Endothelial cell of umbilical vein (primary cell): ENCODE measurements at regions not wholly inside any gene's neighbourhood (a gene's known extent, or its start where the extent isn't known, plus 50 kb on each side); places are given as distances from the start of the nearest gene placed in this dataset.

Experiments
- BruUV-seq: library from RNA; stranded (reverse); fragments of 400-500 nt; replicated peaks from 2 replicates; lab custom pipeline; 2021; lab: Mats Ljungman, UMichigan
- CTCF ChIA-PET: fragments of 300-600, 350-600 bp; sonication (Branson Sonifier 250); formaldehyde crosslinking; loops from one replicate; lab custom pipeline; 2021; ENCODE audit warnings: antibody characterized with exemption, inconsistent platforms; lab: Charles Lee
- POLR2A ChIA-PET: fragments of 300-600, 350-600 bp; sonication (Branson Sonifier 250); formaldehyde crosslinking; loops from one replicate; lab custom pipeline; 2021; ENCODE audit warnings: antibody characterized with exemption, inconsistent platforms; lab: Charles Lee
- DNase-seq: peaks from one replicate; pipeline ENCODE4 v3.0.0-alpha.2; 2011; ENCODE audit warnings: low read depth, low spot score
- FAIRE-seq: peaks from 2 replicates; lab custom pipeline; 2011; peaks lifted over from hg19 to GRCh38; lab: Jason Lieb, UNC
- H2AFZ ChIP-seq: 2 replicates; pipeline ENCODE4 v1.6.0; 2012; ENCODE audit warnings: low read depth, low read length, control low read depth, inconsistent platforms
- H3K27ac ChIP-seq: 2 replicates; pipeline ENCODE4 v1.5.1; 2011; ENCODE audit warnings: low read depth, mild to moderate bottlenecking, control low read depth, low read length, moderate library complexity; ENCODE audit not compliant: insufficient read depth
- H3K27me3 ChIP-seq, 2 experiments: 2 replicates each; pipeline versions ENCODE4 v1.6.0 to v1.6.1; 2011; ENCODE audit warnings: low read length in 2 of 2, mixed read lengths in 1 of 2; ENCODE audit not compliant: control insufficient read depth in 2 of 2, insufficient read depth in 2 of 2
- H3K36me3 ChIP-seq, 2 experiments: 2 replicates in 1 of 2; 3 replicates in 1 of 2; pipeline ENCODE4 v1.5.1; 2011; ENCODE audit warnings: low read length in 2 of 2, mild to moderate bottlenecking in 1 of 2, moderate library complexity in 1 of 2; ENCODE audit not compliant: control insufficient read depth in 2 of 2, insufficient read depth in 2 of 2; ENCODE audit errors: extremely low read depth in 1 of 2
- H3K4me1 ChIP-seq: 3 replicates; pipeline ENCODE4 v1.5.1; 2011; ENCODE audit warnings: mild to moderate bottlenecking, low read length; ENCODE audit not compliant: control insufficient read depth, insufficient read depth; ENCODE audit errors: extremely low read depth
- H3K4me2 ChIP-seq: 2 replicates; pipeline ENCODE4 v1.6.1; 2011; ENCODE audit warnings: low read length, control low read depth, mixed read lengths; ENCODE audit not compliant: insufficient read depth
- H3K4me3 ChIP-seq, 3 experiments: fragments of 200-600 bp in 1 of 3; sonication (generic), shearing (Covaris generic) in 1 of 3; replicated peaks in 1 of 3; 2 replicates each; pipeline ENCODE4 v1.5.1; 2011 to 2016; ENCODE audit warnings: control low read depth in 3 of 3, low read length in 3 of 3, mild to moderate bottlenecking in 2 of 3, inconsistent platforms in 1 of 3, low read depth in 1 of 3, moderate library complexity in 1 of 3; ENCODE audit not compliant: insufficient read depth in 1 of 3
- H3K79me2 ChIP-seq: 2 replicates; pipeline ENCODE4 v1.6.0; 2012; ENCODE audit warnings: low read length, inconsistent platforms; ENCODE audit not compliant: control insufficient read depth, insufficient read depth
- H3K9ac ChIP-seq: replicated peaks from 2 replicates; pipeline ENCODE3; 2011; ENCODE audit warnings: low read length, control low read depth; ENCODE audit not compliant: insufficient read depth; ENCODE audit errors: extremely low read depth
- H3K9me1 ChIP-seq: replicated peaks from 3 replicates; pipeline ENCODE4 v1.6.0; 2011; ENCODE audit warnings: mild to moderate bottlenecking, low read length; ENCODE audit not compliant: control insufficient read depth, insufficient read depth; ENCODE audit errors: extremely low read depth
- H3K9me3 ChIP-seq: replicated peaks from 2 replicates; pipeline ENCODE4 v1.5.1; 2012; ENCODE audit warnings: low read length, inconsistent platforms; ENCODE audit not compliant: control insufficient read depth, insufficient read depth
- H4K20me1 ChIP-seq: replicated peaks from 2 replicates; pipeline ENCODE3; 2011; ENCODE audit warnings: mild to moderate bottlenecking, low read length; ENCODE audit not compliant: control insufficient read depth, insufficient read depth; ENCODE audit errors: extremely low read depth
- CTCF ChIP-seq, 2 donors: IDR thresholded peaks; 1 replicate in 1 of 2; 2 replicates in 1 of 2; pipeline ENCODE4 v1.5.1; 2011; ENCODE audit warnings: low read length in 2 of 2, mild to moderate bottlenecking in 2 of 2, moderate library complexity in 2 of 2, control low read depth in 1 of 2, inconsistent platforms in 1 of 2, low read depth in 1 of 2; ENCODE audit not compliant: insufficient read depth in 1 of 2; ENCODE audit errors: extremely low read depth in 1 of 2
- EZH2 ChIP-seq: IDR thresholded peaks from 2 replicates; pipeline ENCODE4 v1.6.1; 2012; ENCODE audit warnings: borderline replicate concordance, low read depth, mild to moderate bottlenecking, moderate library complexity, low read length, inconsistent platforms; ENCODE audit not compliant: severe bottlenecking
- GATA2 ChIP-seq: IDR thresholded peaks from 2 replicates; pipeline ENCODE4 v1.7.0; 2011; ENCODE audit warnings: low read depth, mild to moderate bottlenecking, moderate library complexity, mixed read lengths, low read length; ENCODE audit not compliant: insufficient read length, insufficient read depth
- JUN ChIP-seq: IDR thresholded peaks from 2 replicates; pipeline ENCODE4 v1.6.1; 2011; ENCODE audit warnings: borderline replicate concordance, low read depth; ENCODE audit not compliant: insufficient read length, insufficient read depth
- POLR2A ChIP-seq: IDR thresholded peaks from 2 replicates; pipeline ENCODE4 v1.6.1; 2012; ENCODE audit warnings: low read depth, mild to moderate bottlenecking, control low read depth, low read length
- POLR2AphosphoS5 ChIP-seq: IDR thresholded peaks from 2 replicates; pipeline ENCODE4 v1.6.1; 2012; ENCODE audit warnings: low read depth, mild to moderate bottlenecking, control low read depth, low read length, moderate library complexity; ENCODE audit not compliant: insufficient read depth
- dilution Hi-C: fragments of 300-500 bp; cut with MboI; formaldehyde crosslinking; loops from one replicate; pipeline ENCODE4 v1.15.0; 2019; ENCODE audit warnings: low sequenced_read_pairs; ENCODE audit not compliant: extremely low pct_ligation_motif_present
- intact Hi-C: fragments of 100-400 bp; cut with micrococcal nuclease; formaldehyde crosslinking; loops from one replicate; pipeline ENCODE4 v1.10.0; 2022
- TF ChIP-seq, protein P1 (sequence below): IDR thresholded peaks from 2 replicates; pipeline ENCODE4 v1.6.1; 2011; ENCODE audit not compliant: insufficient read depth, insufficient read length

GRCh38 chr2:174688079-174688478 is 76.2 kb downstream of the CHRNA1 start:
- Histone ChIP-seq H3K9me1 (no peaks in the 10 kb centered on the region), H3K27me3 (peaks cover 3 to 10% of the 10 kb centered on the region in 2 experiments), H3K27ac (no peak overlapping the region), H4K20me1 (no peaks in the 10 kb centered on the region), H2AFZ (no peak overlapping the region), H3K79me2 (no peaks in the 10 kb centered on the region), H3K9me3 (no peaks in the 10 kb centered on the region), H3K4me3 (no peak overlapping the region), H3K4me2 (no peak overlapping the region), H3K4me1 (peaks cover 8% of the 10 kb centered on the region), H3K9ac (no peak overlapping the region), H3K36me3 (no peaks in the 10 kb centered on the region)
- peak; percentile 53 for DNase-seq
- FAIRE-seq, result peak; percentile 15
- dilution Hi-C loops, result no loop called here
- no TSS peak for BruUV-seq
- intact Hi-C loops, result loop anchor here (1.0 kb wide), 3 partner anchors 83 to 226 kb away; no protein-coding TSS in a partner anchor
- TF ChIP-seq POLR2A (no peak), CTCF (IDR thresholded peaks at IDR 0.05; ENCODE audit: extremely low read depth in 1 of 2, insufficient read depth in 1 of 2, low read depth in 1 of 2, low read length in 2 of 2) (peak in 1 of 2 donors; percentile 15), JUN (no peak), GATA2 (no peak), POLR2AphosphoS5 (no peak), EZH2 (no peak)
- TF ChIP-seq, protein P1, sequence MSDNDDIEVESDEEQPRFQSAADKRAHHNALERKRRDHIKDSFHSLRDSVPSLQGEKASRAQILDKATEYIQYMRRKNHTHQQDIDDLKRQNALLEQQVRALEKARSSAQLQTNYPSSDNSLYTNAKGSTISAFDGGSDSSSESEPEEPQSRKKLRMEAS, result no peak
- ChIA-PET POLR2A (interaction anchor here (0.6 kb wide), 1 partner anchor 112 kb away, joined by 9 read pairs; no protein-coding TSS in a partner anchor), CTCF (interaction anchor here (0.6 to 6.3 kb wide), 46 partner anchors 8 to 1285 kb away, joined by 3 to 231 read pairs (median 4); partner anchors contain the start of gene GPR155)
